ENCODE measurements at regions not wholly inside any gene's neighbourhood (a gene's known extent, or its start where the extent isn't known, plus 50 kb on each side); places are given as distances from the start of the nearest gene placed in this dataset.
"Not testable (repeated sequence)": the region's sequence is repeated elsewhere in the genome, so short reads cannot be mapped to it uniquely, and the experiment has no call there.

- no peak for DNase-seq
Measured at GRCh38 chr7:114279901-114280300, 134.7 kb upstream of the FOXP2 start.

DNA sequence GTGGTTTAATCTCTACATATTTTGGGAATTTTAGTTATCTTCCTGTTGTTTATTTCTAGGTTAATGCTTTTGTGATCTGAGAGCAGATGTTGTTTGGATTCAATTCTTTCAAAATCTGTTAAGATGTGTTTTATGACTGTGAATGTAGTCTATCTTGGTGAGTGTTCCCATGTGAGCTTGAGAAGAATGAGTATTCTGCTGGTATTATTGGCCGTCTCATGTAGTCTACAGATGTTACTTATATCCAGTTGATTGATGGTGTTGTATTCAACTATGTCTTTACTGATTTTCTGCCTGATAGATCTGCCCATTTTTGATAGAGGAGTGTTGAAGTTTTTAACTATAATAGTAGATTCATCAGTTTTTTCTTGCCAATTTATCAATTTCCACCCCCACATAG is 141.4 kb upstream of the FOXP2 start:
- DNase-seq: no peak

- DNase-seq: no peak
Measured at GRCh38 chr7:114269714-114270113, 144.9 kb upstream of the FOXP2 start.

GRCh38 chr7:114267550-114267949 is 147.1 kb upstream of the FOXP2 start:
- DNase-seq: not testable (repeated sequence)

DNA sequence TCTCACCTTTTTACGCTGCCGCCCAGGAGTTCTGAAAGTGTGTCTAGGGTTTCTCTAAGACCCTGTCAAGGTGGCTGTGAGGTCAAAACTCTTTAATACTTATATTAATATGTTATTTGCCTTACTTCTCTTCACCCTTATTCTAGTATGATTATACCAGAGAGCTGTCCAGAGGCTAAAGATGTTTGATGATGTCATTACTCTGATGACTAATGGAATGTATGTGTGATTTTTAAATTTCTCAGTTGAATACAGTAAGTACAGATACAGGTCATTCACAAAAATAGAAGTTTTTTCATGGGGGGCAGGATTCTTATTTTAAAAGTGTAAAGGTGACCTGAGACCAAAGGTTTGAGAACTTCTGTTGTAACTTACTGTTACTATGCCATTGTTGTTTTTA is 150.6 kb upstream of the FOXP2 start:
- no peak for DNase-seq

GRCh38 chr7:114263219-114263618 is 151.4 kb upstream of the FOXP2 start:
- no peak for DNase-seq

DNA sequence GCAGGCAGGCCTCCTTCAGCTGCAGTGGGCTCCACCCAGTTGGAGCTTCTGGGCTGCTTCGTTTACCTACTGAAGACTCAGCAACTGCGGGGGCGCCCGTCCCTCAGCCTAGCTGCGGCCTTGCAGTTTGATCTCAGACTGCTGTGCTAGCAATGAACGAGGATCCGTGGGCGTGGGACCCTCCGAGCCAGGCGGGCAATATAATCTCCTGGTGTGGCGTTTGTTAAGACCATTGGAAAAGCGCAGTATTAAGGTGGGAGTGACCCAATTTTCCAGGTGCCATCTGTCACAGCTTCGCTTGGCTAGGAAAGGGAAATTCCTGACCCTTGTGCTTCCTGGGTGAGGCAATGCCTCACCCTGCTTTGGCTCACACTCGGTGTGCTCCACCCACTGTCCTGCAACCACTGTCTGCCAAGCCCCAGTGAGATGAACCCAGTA is 159.2 kb upstream of the FOXP2 start:
- DNase-seq: no peak

GRCh38 chr7:114243646-114244045 is 171.0 kb upstream of the FOXP2 start:
- DNase-seq: no peak

GRCh38 chr7:114242992-114243507 is 171.6 kb upstream of the FOXP2 start:
- no peak for DNase-seq

GRCh38 chr7:114229246-114229645 is 185.4 kb upstream of the FOXP2 start:
- DNase-seq: no peak

DNA sequence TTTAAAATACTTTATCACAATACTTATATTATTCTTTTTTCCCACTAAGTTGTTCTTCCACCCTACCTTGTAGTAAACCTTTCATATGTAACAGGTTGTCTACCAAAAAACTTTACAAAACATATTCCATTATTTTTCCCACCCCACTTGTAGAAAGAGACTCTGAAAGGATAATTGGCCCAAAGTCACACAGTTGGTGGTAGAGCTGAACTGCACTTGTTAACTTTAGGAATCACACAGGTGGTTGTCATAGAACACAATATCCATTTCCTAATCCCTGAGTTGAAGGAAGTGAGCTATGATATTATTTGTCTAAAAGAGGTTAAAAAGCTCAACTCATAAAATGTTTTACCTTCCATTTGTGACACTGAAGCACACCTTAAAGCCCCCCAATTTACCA is 188.8 kb upstream of the FOXP2 start:
- no peak for DNase-seq

- DNase-seq: no peak
Measured at GRCh38 chr7:114218283-114218682, 196.3 kb upstream of the FOXP2 start.

DNA sequence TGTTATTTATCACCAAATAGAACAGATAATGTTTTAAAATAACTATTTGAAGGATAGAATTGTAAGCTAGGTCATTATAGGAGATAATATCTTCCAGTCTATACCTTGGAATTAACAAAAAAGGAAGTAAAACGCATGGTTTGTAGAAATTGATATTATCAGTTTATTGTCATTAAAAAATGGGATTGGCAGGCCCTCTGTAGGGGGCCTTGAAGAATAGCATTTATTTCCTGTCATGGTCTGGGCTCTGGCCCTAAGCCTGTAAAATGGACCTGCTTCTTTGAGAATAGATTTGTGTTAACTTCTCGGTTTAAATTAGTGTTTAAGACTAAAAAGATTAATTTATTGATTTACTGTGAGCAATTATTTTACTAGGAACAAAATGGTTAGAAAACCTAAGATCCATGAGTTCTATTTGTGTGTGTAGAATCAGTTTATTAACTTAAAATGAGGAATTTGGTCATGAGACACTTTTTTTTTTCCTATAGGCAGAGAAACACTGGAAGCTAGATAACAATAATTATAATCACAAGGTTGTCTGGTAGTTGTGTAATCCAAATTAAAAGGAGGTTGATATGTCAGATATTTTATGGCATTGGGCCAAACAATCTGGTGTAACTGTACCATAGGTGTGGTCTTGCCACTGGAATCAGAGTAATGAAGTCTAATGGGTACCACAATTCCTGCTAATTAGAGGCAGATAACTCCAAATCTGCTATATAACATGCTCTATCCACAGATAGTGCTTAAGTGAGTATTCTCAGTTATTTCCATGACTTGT is 197.4 kb upstream of the FOXP2 start:
- DNase-seq: no peak

DNA sequence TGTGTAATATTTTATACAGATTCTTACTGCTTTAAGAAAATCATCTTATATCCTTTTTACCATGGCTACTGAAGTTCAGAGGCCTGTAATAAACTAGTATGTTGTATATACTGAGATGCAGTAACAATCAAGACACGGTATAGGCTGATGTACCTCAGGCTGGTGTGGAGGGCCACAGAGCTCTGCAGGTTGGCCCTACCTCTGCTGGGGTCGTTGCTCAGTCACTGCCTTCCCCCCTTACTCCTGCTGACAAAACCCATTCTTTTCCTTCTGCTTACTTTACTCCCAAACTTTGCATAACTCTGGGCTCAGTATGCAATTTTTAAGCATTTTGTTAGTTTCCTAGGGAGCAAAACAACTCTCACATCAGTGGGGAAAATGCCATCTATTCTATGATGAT is 200.1 kb upstream of the FOXP2 start:
- no peak for DNase-seq

DNA sequence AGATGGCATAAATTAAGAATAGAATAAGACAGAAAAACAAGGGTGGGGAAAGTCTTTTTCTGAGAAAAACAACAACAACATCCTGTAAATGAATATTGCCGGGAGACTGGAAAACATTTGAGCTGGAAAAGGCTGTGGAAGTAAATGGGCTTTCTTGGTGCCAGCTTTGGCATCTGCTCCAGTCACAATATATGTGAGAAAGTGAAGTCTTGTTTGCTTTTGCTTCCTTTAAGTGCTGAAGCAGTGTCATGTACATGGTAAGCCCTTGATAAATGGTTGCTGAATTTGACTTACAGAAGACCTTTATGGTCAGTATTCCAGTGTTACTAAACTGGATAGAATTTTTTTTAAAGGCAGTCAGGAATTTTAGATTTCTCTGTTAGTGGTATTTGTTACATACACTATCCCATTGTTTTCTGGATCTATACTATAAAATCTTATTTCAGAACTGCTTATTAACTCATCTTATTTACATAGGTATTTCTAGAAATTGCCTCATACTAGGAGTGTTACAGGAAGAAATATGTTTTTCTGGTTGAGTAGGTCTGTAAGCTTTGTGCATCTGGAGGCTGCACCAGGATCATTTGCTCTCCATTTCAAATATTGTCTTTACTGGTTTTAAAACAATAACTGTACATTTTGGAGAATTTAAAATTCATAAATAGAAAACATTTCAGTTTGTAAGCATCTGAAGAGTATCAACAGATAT is 201.7 kb upstream of the FOXP2 start:
- DNase-seq: no peak

DNA sequence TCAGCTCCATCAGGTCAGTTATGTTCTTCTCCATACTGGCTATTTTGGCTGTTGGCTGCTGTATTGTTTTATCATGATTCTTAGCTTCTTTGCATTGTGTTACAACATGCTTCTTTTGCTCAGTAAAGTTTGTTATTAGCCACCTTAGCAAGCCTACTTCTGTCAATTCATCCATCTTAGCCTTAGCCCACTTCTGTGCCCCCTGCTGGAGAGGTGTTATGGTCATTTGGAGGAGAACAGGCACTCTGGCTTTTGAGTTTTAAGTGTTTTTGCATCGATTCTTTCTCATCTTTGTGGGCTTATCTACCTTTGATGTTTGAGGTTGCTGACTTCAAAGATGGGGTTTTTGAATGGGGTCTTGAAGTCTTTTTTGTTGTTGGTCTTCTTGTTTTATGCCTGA is 204.6 kb upstream of the FOXP2 start:
- DNase-seq: no peak

- no peak for DNase-seq
Measured at GRCh38 chr7:114206688-114207087, 207.9 kb upstream of the FOXP2 start.

DNA sequence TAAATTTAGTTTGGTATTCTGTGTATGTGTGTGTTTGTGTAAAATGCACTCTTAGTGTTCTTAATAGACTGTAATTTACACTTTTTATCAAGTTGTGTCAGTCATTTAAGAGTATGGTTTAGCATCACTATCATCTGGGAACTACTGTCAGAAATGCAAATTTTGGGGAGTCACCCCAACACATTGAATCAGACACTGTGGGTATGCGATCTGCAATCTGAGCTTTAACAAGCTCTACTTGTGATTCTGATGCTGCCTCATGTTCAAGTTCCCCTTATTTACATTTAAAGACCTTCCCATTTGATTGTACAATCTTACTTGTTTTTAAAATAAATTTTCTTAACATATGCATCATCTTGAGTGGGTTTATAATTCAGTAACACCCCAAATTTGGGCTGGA is 218.1 kb upstream of the FOXP2 start:
- no peak for DNase-seq

DNA sequence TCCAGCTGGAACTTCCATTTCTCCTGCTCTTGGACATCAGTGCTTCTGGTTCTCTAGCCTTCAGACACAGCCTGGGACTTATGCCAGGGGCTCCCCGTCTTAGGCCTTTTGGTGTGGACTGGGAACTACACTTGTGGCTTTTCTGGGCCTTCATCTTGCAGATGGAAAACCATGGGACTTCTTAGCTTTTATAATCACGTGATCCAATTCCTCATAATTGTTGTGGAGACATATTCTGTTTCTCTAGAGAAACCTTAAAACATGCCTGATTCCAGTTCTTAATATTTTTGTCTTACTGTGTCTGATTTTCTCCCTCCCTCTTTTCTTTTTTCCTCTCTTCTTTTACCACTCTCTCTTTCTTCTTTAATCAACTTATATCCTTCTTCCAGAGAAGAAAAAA is 224.2 kb upstream of the FOXP2 start:
- no peak for DNase-seq

GRCh38 chr7:114183311-114184088 is 231.1 kb upstream of the FOXP2 start:
- DNase-seq: no peak

- DNase-seq: no peak
Measured at GRCh38 chr7:114182837-114183236, 231.8 kb upstream of the FOXP2 start.

DNA sequence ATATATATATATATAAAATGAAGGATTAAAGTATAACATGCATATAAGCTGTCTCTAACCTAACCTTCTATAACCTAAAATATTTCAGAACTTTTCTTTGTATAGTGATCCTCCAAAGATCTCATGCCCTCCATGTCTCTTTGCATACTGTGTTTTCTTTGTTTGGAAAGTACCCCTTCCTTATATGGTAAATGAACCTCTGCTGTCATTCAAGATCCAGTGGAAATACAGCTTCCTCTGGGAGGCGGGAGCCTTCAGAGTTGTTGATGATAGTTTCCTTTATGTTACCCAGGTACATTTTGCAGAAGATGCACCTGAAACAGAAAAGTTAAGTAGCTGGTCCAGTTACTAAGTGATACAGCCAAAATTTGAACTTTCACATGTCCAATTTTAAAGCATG is 233.3 kb upstream of the FOXP2 start:
- no peak for DNase-seq

GRCh38 chr7:114180556-114181266 is 233.9 kb upstream of the FOXP2 start:
- DNase-seq: no peak
